ENCODE measurements at regions not wholly inside any gene's neighbourhood (a gene's known extent, or its start where the extent isn't known, plus 50 kb on each side); places are given as distances from the start of the nearest gene placed in this dataset.

DNA sequence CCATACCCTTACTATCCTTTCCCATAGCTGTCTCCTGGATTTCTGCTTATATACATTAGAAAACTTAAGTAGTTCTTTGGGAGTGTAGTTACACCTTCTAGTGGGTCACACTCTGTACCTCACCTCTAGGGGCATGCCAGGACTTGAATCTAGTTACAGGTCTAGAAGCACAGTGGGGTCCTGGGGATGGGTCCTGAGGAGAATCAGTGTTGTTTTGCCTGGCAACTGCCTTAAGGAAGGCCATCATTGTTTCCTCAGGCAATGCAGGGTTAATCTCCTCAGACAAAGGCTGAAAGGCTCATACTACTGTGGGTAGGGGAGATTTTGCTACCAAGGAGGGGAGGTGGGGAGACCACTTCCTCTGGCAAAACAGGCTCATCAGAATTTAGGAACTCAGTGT, 750.3 kb downstream of the FAT4 start:
- TF ChIP-seq, protein P1, sequence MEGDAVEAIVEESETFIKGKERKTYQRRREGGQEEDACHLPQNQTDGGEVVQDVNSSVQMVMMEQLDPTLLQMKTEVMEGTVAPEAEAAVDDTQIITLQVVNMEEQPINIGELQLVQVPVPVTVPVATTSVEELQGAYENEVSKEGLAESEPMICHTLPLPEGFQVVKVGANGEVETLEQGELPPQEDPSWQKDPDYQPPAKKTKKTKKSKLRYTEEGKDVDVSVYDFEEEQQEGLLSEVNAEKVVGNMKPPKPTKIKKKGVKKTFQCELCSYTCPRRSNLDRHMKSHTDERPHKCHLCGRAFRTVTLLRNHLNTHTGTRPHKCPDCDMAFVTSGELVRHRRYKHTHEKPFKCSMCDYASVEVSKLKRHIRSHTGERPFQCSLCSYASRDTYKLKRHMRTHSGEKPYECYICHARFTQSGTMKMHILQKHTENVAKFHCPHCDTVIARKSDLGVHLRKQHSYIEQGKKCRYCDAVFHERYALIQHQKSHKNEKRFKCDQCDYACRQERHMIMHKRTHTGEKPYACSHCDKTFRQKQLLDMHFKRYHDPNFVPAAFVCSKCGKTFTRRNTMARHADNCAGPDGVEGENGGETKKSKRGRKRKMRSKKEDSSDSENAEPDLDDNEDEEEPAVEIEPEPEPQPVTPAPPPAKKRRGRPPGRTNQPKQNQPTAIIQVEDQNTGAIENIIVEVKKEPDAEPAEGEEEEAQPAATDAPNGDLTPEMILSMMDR (IDR thresholded peaks at IDR 0.05), result no peak
- no peak for TF ChIP-seq POLR2A (IDR thresholded peaks at IDR 0.05)

All from Peyer's patch (tissue), 4 donors.